Neural cell (in vitro differentiated cells): ENCODE measurements at regions not wholly inside any gene's neighbourhood (a gene's known extent, or its start where the extent isn't known, plus 50 kb on each side); places are given as distances from the start of the nearest gene placed in this dataset.

ENCODE experiments used
- H2AFZ ChIP-seq: fragments of 200-600, 300-800 bp; sonication (generic), shearing (Covaris generic); 2 replicates; pipeline ENCODE4 v1.6.0; 2014; ENCODE audit warnings: low read depth, mild to moderate bottlenecking, antibody characterized with exemption, low read length, moderate library complexity
- H3F3A ChIP-seq: fragments of 200-600 bp; shearing (Covaris generic); 2 replicates; pipeline ENCODE4 v1.6.1; 2016; ENCODE audit warnings: mild to moderate bottlenecking, moderate library complexity, mixed read lengths, antibody characterized with exemption, low read length; ENCODE audit not compliant: insufficient read depth, poor library complexity, severe bottlenecking
- H3K27ac ChIP-seq: fragments of 200-600, 300-800 bp; sonication (generic), shearing (Covaris generic); 2 replicates; pipeline ENCODE4 v1.5.1; 2014; ENCODE audit warnings: mild to moderate bottlenecking, low read length, moderate library complexity
- H3K27me3 ChIP-seq: fragments of 300-800, 200-600 bp; sonication (generic), shearing (Covaris generic); 2 replicates; pipeline ENCODE4 v1.6.0; 2014; ENCODE audit warnings: mild to moderate bottlenecking, low read depth, low read length, moderate library complexity; ENCODE audit not compliant: insufficient read depth
- H3K36me3 ChIP-seq: fragments of 300-800, 200-600 bp; sonication (generic), shearing (Covaris generic); 2 replicates; pipeline ENCODE4 v1.5.1; 2014; ENCODE audit warnings: mild to moderate bottlenecking, antibody characterized with exemption, low read length, moderate library complexity; ENCODE audit not compliant: insufficient read depth
- H3K4me2 ChIP-seq: fragments of 300-800, 200-600 bp; sonication (generic), shearing (Covaris generic); 2 replicates; pipeline ENCODE4 v1.6.0; 2014; ENCODE audit warnings: mild to moderate bottlenecking, low read length
- H3K4me3 ChIP-seq: fragments of 300-800, 200-600 bp; sonication (generic), shearing (Covaris generic); 2 replicates; pipeline ENCODE4 v1.5.1; 2014; ENCODE audit warnings: mild to moderate bottlenecking, low read length, moderate library complexity
- H3K79me2 ChIP-seq: fragments of 200-600 bp; shearing (Covaris generic); replicated peaks from 2 replicates; pipeline ENCODE4 v1.6.0; 2014; ENCODE audit warnings: mild to moderate bottlenecking, low read length, moderate library complexity; ENCODE audit not compliant: insufficient read depth
- H3K9ac ChIP-seq: fragments of 300-800, 200-600 bp; sonication (generic), shearing (Covaris generic); 2 replicates; pipeline ENCODE4 v1.6.1; 2016; ENCODE audit warnings: mild to moderate bottlenecking, low read length, mixed read lengths
- H3K9me2 ChIP-seq: fragments of 200-600 bp; shearing (Covaris generic); 2 replicates; pipeline ENCODE4 v1.6.1; 2016; ENCODE audit warnings: mild to moderate bottlenecking, low read length, mixed read lengths; ENCODE audit not compliant: insufficient read depth
- H3K9me3 ChIP-seq: fragments of 200-600, 300-800 bp; sonication (generic), shearing (Covaris generic); 2 replicates; pipeline ENCODE4 v1.6.1; 2016; ENCODE audit warnings: mild to moderate bottlenecking, mixed run types, low read length, moderate library complexity, mixed read lengths
- H4K20me1 ChIP-seq: fragments of 200-600 bp; shearing (Covaris generic); 2 replicates; pipeline ENCODE4 v1.6.1; 2016; ENCODE audit warnings: mild to moderate bottlenecking, mixed run types; ENCODE audit not compliant: insufficient read depth
- EP300 ChIP-seq: fragments of 450-650 bp; conservative IDR thresholded peaks from 2 replicates; pipeline ENCODE4 v1.6.1; 2014; ENCODE audit warnings: antibody characterized with exemption, mild to moderate bottlenecking, moderate library complexity; ENCODE audit not compliant: poor library complexity, severe bottlenecking
- EZH2 ChIP-seq: fragments of 200-600, 300-800 bp; shearing (Covaris generic), sonication (generic); IDR thresholded peaks from 2 replicates; pipeline ENCODE4 v1.6.1; 2014; ENCODE audit warnings: antibody characterized with exemption, low read length, borderline replicate concordance, mild to moderate bottlenecking; ENCODE audit not compliant: insufficient read depth, poor library complexity, severe bottlenecking
- MXI1 ChIP-seq: fragments of 450-650 bp; conservative IDR thresholded peaks from 2 replicates; pipeline ENCODE4 v1.6.1; 2014; ENCODE audit warnings: antibody characterized with exemption, mild to moderate bottlenecking; ENCODE audit not compliant: poor library complexity, severe bottlenecking
- POLR2AphosphoS5 ChIP-seq: IDR thresholded peaks from 2 replicates; pipeline ENCODE4 v1.6.1; 2012
- RAD21 ChIP-seq: fragments of 450-650 bp; conservative IDR thresholded peaks from 2 replicates; pipeline ENCODE4 v1.6.1; 2014; ENCODE audit warnings: antibody characterized with exemption, mild to moderate bottlenecking, moderate library complexity
- REST ChIP-seq: IDR thresholded peaks from 2 replicates; pipeline ENCODE4 v1.6.1; 2012; ENCODE audit warnings: borderline replicate concordance
- SMC3 ChIP-seq: fragments of 450-650 bp; conservative IDR thresholded peaks from 2 replicates; pipeline ENCODE4 v1.6.1; 2014; ENCODE audit warnings: antibody characterized with exemption, mild to moderate bottlenecking, moderate library complexity; ENCODE audit not compliant: poor library complexity
- TAF1 ChIP-seq: IDR thresholded peaks from 2 replicates; pipeline ENCODE4 v1.6.1; 2012; ENCODE audit warnings: low read depth
- TF ChIP-seq, protein P1 (sequence below): fragments of 450-650 bp; IDR thresholded peaks from 2 replicates; pipeline ENCODE4 v1.5.1; 2014; ENCODE audit warnings: antibody characterized with exemption, mild to moderate bottlenecking, moderate library complexity; ENCODE audit not compliant: poor library complexity, severe bottlenecking

GRCh38 chr6:8859501-8859900, 424.2 kb upstream of the SLC35B3 start:
- no peaks in the 10 kb centered on the region for H3K79me2 ChIP-seq
- no peak overlapping the region for H3K4me3 ChIP-seq
- no peaks in the 10 kb centered on the region for H3K36me3 ChIP-seq
- no peaks in the 10 kb centered on the region for H3K9me3 ChIP-seq
- TF ChIP-seq TAF1 (no peak), EP300 (no peak), SMC3 (no peak), EZH2 (no peak), POLR2AphosphoS5 (no peak), RAD21 (no peak), MXI1 (no peak), REST (no peak)
- TF ChIP-seq, protein P1, sequence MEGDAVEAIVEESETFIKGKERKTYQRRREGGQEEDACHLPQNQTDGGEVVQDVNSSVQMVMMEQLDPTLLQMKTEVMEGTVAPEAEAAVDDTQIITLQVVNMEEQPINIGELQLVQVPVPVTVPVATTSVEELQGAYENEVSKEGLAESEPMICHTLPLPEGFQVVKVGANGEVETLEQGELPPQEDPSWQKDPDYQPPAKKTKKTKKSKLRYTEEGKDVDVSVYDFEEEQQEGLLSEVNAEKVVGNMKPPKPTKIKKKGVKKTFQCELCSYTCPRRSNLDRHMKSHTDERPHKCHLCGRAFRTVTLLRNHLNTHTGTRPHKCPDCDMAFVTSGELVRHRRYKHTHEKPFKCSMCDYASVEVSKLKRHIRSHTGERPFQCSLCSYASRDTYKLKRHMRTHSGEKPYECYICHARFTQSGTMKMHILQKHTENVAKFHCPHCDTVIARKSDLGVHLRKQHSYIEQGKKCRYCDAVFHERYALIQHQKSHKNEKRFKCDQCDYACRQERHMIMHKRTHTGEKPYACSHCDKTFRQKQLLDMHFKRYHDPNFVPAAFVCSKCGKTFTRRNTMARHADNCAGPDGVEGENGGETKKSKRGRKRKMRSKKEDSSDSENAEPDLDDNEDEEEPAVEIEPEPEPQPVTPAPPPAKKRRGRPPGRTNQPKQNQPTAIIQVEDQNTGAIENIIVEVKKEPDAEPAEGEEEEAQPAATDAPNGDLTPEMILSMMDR, result no peak
- no peaks in the 10 kb centered on the region for H4K20me1 ChIP-seq
- H2AFZ ChIP-seq, result no peak overlapping the region
- H3K9me2 ChIP-seq, result no peaks in the 10 kb centered on the region
- H3K27ac ChIP-seq, result no peak overlapping the region
- no peak overlapping the region for H3K9ac ChIP-seq
- H3K4me2 ChIP-seq, result no peak overlapping the region
- no peaks in the 10 kb centered on the region for H3K27me3 ChIP-seq
- no peaks in the 10 kb centered on the region for H3F3A ChIP-seq

DNA sequence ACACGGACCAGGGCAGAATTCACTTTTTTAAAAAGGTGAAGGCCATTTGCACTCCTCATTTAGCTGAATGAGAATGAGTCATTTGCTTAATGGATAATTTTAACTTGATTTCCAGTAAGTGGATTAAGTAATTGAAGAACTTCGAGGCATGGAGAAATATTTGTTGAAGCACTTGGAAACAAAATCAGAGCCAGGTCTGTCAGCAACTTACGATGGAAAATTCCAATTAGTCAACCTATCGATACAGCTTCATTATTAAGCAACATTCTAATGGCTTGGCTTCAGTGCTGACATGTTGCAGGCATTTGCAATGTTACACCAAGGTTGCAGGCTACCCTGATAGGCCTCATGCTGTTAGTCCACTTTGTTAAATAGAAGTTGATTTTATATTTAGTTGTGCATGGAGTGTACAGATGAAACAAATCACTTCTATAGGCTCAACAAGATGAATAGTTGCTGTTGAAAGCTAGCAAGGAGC, 423.5 kb upstream of the SLC35B3 start:
- Histone ChIP-seq H3K4me3 (no peak overlapping the region), H3K27me3 (no peaks in the 10 kb centered on the region), H3K9me3 (no peaks in the 10 kb centered on the region), H3K36me3 (no peaks in the 10 kb centered on the region), H2AFZ (no peak overlapping the region), H4K20me1 (no peaks in the 10 kb centered on the region), H3F3A (no peaks in the 10 kb centered on the region), H3K9ac (no peak overlapping the region), H3K27ac (no peak overlapping the region), H3K9me2 (no peaks in the 10 kb centered on the region), H3K4me2 (no peak overlapping the region), H3K79me2 (no peaks in the 10 kb centered on the region)
- TF ChIP-seq REST (no peak), EP300 (no peak), MXI1 (no peak), POLR2AphosphoS5 (no peak), SMC3 (no peak), RAD21 (no peak), EZH2 (no peak)
